C1 segment of cervical spinal cord (tissue), 14 donors: ENCODE measurements at regions not wholly inside any gene's neighbourhood (a gene's known extent, or its start where the extent isn't known, plus 50 kb on each side); places are given as distances from the start of the nearest gene placed in this dataset.

Source experiments
- DNase-seq, 14 donors: peaks; one replicate each; lab custom pipeline; 2025; lab: John Stamatoyannopoulos, UW

DNA sequence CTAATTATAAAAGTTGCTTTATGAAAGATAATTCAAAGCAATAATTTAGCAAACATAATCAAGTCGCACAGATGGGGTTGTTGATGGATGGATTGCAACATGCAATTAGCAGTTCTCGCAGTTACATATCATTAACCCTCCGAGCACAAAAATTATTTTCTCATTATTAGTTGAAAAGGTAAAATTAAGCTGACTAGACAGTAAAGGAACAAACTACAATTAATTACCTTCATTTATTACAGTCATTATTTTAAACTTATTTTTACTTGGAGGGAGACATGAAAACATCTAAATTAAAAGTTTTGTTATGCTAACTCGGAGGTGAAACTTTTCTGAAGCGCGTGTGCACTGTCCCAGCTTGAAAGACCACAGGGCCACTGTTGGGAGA lies 146.9 kb downstream of the PHETA1 start:
- no peak for DNase-seq

DNA sequence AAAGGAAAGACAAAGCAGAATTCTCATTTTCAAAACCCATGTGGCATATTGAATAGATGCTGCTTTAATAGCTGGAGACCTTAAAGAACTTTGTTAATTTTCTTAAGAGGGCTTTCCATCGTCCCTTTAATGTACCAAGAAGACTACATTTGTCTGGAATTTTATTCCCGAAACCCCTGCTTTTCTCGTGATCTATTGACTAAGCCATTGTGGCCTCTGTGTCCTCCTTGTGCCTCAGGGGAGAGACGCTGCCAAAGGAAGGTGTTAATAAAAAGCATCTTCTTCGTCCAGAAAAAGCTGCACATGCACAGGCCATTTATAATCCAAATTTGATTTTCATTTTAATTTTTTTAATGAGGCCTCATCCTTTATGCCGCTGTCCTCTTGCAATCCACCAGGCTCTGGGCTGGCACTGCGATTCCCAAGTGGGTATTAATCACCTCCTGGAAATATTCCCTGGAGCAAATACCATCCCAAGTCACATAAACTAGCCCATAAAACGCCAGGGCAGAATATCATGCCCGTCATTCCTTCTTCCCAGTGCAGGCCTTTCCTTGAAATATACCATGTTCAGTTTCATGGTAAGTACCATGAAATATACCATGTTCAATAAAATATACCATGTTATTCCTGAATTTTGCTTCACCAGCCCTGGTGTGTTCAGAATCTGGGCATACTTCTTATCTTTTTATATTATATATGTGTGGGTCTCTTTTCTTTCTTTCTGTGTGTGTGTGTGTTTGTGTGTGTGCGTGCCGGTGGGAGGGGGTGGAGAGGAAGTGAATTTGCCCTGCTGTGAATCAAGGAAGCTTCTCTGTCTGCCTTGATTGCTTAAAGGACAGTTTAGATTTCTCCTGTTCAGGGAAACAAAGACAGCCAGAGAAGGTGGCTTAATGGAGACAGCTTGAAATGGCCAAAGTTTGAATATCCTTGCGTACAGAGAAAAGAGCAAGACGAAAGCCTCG lies 147.6 kb downstream of the PHETA1 start:
- DNase-seq = no peak

DNA sequence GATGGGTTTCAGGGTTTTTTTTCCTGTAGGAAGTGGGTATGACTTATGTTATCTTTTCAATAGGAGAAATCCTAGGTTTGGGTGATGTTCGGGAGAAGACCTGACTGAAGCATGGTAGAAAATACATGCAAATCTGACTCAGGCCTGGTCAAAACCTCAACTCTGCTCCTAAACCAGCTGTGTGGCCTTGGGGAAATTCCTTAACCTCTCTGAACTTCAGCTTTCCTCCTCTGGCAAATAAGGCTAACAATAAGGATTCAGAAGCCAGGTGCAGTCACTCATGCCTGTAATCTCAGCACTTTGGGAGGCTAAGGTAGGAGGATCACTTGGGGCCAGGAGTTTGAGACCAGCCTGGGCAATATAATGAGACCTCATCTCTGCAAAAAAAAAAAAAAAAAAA lies 148.5 kb downstream of the PHETA1 start:
- DNase-seq = no peak

DNA sequence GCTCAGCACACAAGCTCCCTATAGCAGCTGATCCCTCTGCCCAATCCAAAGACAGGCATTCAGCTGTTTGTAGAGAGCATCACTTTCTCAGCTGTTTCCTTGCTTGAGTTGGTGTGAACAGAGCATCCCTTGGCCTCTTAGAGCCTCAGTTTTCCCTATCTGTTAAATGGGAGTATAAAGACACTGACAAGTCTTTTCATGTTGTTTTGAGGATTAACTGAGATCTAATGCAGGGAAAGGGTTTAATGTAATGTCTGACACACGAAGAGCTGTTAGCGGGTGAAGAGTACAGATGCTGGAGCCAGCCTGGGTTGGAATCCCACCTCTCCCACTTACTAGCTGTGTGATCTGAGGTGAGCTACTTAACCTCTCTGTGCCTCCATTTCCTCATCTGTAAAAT lies 149.5 kb downstream of the PHETA1 start:
- no peak for DNase-seq

DNA sequence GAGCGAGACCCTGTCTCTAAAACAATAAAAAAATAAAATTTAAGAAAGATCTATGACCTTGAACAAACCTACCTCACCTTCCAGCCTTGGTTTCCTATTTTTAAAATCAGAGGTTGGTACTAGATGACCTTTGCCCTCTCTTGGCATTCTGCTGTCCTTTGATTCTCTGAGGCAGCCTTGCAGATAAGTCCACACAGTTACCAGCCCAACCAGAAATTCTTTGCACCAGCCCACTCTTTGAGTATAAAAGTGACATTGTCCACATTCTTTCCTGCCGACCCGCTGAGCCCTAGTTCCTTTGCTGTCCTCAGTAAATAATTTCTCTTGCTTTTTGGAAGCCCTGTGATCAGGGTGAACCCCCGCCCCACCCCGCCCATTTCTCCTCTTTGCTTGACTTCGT lies 150.4 kb downstream of the PHETA1 start:
- DNase-seq = no peak

DNA sequence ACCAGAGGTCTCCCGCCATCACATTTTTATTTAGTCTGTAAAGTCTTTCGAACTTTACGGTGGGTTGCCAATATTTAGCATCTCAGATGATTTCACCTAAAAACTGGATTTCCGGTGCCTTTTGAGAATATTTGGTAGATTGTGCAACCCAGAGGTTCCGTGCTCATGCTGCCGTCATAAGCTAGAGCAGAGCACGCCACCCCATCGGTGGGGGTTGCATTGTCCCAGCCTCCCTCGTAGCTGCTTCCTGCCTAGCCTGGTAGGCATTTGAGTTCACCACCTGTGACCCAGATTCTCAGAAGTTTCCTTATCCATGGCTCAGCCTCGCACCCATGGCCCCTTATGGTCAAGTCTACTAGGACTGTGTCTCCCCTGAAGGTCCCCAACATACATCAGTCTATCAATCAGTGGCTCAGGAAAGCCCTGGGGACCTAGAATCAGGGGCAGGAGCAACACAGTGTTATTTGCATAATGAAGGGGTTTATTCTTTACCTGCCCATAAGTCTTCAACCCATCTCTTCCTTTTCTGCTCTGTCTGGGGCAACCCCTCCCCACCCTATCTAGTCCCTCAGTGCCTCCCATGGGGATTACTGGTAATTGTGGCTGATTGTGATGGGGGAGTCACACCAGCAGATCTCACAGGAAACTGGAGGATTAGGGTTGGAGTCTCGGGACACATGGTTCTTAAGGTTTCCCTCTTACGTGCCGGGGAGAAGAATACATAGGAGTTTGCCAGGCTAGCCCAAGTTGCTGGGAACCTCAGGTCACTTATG lies 152.3 kb downstream of the PHETA1 start:
- no peak for DNase-seq

DNA sequence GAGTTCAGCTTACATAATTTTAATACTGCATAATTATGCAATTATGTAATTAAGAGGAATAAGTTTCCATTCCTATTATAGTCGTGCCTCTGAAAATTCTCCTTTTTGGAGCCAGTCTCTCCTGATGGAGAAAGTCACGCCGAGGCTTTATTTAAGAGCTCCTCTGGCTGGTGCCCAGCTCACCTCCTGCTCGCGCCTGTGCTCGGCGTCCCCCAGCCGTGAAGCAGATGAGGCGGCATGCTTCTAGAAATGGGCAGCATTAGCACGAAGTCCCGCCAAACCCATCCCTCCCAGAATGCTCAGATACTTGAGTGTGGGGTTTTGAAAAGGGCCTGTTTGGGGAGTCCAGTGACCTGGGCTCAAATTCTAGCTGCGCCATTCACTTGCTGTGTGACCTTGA lies 153.0 kb downstream of the PHETA1 start:
- no peak for DNase-seq

DNA sequence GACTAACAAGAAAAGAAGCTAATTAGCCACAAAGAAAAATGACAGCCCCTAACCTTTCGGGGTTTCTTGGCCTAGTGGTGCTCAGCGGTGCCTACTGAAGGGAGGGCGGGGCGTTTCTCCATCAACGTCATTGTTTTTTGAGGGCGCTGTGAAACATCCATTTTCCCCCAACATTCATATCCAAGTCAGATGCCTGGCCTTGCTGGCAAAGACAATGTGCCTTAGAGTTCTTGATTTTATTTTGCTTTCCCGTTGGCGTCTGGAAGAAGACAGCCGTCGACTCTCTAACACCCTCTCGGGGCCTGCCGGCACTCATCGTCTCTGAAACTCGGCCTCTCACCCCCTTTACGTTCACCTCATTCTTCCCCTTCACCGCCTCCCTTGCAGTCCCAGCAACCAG lies 154.5 kb downstream of the PHETA1 start:
- DNase-seq = no peak

DNA sequence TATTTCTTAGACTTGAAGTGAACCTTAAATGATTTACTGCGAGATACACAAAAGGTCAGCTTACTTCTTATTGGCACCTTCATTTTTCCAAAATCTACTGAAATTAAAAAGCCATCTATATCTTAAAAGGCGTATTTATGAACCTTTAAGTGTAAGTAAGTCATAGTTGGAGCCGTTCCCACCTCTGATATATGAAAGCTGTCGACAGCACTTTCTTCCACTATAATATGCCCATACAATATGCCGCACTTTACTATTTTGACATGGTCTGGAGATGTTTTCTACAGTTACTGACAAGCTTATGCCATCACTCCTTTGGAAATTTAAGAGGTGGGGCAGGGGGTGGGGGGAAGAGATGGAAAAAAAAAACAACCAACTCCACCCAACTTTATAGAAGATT lies 155.3 kb downstream of the PHETA1 start:
- no peak for DNase-seq

DNA sequence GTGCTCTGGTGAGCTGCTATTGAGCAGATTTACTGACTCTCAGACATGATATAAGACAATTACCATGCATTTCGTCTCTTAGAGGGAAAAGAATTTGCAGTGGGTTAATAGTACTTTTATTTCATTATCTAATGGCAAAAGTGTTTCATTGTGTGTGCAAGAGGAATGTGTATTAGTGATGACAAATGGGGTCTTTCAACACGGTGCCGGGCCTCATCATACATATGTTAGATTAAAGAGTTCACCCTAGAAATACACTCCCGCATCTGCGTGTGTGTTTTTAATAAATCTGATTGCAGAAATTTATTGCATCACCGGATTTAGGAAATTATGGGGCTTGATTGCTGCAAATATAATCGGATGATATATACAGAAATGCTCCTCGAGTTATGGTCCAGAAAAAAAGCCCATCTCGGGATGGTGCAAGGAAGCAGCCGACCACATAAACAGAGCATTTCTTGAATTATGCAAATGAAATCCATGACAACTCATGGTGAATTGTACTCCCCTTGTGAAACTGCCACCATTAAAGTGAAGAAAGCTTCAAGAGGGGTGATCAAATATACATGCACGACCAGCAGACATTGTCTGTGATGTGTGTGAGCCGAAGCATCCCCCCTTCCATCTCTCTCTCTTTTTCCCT lies 156.0 kb downstream of the PHETA1 start:
- DNase-seq = no peak

DNA sequence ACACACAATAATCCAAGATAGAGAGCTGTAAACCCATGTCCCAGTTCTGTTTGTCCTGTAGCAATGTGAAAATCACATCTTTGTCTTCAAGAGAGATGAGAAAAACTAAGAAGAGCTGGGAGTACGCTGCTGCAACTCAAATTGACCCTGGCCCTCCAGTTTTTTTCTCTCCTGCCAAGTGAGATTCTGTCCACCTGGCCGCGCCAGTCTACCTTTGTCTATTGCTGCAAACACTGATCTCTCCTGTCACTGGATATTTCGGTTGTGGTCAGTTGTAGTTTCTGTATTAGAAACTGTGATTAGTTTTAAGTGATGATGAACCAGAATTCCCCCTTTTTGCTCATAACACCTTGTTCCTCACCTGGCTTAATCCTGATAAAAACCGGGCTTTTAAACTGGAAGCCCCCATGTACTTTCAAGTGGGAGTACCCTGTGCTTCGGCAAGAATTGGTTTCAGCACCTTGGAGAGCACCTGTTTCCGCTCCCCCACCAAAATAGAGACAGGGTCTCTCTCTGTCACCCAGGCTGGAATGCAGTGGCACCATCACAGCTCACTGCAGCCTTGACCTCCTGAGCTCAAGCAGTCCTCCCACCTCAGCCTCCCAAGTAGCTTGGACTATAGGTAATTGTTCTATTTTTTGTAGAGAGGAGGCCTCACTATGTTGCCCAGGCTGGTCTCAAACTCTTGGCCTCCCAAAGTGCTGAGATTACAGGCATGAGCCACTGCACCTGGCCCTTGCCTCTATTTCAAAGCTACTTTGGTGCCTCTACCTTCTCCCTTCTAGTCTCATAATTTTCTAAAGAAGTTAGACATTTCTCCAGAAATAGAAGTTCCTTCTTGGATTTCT lies 156.8 kb downstream of the PHETA1 start:
- DNase-seq = no peak

DNA sequence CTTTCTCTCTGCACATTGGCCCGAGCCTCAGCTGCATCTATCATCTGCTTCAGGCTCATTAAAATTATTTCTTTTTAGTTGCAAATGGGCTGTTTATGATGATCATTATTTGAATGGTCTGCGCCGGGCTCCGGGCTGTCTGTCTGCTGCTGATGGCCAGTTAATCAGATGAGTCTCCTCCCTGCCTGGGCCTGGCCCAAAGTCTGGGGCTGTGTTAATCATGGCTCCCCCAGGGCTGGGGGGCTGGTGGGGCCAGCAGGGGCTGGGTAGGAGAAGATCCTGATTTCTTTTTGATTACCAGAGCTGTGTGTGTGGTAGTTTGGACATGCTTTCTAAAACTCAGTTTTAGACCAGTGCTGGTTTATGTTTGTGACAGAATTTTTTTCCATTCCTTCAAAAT lies 159.1 kb downstream of the PHETA1 start:
- DNase-seq = no peak

DNA sequence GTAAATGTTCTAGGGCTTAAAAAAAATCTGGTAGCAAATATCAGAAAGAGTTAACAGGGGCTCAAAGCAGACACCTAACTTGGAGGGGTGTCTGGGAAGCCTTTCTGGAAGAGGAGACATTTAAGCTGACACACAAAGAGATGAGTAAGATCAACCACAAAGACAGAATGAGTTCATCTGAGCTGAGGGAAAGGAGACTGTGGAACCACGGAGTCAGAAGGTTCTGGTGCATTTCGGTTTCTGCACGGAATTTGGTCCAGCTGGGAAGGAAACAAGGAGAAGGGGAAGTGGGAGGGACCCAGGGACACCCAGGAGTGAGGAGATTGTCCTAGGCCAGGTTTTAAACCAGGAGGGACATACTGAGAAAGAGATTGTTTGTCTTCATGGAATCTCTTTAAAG lies 161.1 kb downstream of the PHETA1 start:
- DNase-seq = no peak

DNA sequence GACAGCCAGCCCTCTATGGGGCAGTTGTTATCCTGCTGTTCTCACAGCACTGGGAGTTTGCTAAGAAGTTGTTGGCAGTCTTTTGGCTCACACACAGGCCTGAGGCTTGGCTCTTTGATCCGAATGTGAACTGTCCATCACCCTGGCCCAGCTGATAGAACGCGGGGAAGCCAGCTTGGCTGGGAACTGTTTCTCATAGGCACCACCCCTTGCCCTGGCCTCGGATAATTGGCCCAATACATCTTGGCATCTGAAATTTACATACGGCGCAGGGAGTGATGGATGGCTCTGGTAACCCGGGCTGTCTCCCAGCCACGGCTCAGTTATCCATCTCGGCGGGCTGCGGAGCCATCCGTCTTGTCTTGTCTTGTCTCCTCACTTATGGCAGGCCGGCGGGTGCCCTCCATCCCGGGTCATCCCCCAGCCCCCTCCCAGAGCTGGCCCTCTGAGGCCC lies 164.1 kb downstream of the PHETA1 start:
- no peak for DNase-seq

DNA sequence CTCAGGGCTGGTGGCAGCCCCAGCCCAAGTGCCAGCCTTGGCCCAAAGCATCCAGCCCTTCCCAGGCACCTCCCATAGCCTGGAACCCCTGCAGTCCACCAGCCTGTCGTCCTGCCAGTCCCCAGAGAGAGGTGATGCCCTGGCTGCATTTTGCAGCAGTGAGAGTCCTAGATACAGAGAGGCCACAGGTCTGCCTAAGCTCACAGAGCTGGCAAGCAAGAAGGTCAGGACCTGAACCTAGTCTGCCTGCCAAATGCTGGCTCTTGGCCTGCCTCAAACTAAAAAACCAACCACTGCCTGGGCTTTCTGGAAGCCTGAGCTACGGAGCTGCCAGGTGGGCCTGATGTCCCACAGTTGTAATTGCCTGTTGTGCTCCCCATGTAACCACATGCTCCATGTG lies 164.9 kb downstream of the PHETA1 start:
- DNase-seq = no peak

DNA sequence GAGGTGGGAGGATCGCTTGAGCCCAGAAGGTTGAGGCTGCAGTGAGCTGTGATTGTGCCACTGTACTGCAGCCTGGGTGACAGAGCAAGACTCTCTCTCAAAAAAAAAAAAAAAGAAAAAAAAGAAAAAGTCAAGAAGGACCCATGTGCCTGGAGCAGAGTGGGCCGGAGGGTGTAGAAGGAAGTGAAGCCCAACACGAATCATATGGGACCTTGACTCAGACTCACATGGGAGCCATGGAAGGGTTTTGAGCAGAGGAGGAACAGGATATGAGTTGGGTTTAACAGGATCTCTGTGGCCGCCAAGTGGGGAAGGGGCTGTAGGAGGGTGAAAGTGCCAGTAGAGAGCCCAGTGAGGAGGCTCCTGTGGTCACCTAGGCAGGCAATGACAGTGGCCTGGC lies 165.4 kb downstream of the PHETA1 start:
- DNase-seq = no peak

DNA sequence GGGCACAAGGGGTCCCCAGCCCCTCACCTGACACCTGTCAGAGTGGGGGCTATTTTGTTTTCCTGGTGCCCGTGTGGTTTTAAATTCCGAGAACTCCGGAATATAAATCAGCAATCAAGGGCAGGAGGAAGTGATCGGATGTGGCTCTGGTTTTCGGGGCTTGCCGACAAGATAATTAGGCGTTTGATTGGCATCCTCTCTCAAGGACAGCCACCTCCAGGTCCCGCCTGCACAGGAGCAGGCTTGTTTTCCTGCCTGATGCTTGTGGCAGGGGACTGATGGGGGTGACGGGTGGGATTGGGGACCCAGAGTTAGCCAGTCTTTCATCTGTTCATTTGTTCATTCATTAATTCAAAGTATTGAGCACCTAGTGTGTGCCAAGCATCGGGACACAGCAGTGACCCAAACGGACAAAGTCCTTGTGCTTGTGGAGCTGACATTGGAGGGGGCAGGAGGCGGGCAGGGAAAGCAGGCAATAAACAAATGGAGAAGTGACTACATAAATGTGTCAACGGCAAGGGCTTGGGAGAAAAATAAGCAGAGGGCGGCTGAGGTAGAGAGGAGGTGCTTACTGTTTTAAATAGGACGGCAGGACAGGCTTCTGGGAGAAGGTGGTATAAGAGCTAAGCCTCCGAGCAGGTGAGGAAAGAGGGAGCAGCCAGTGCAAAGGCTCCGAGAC lies 166.5 kb downstream of the PHETA1 start:
- DNase-seq = no peak

DNA sequence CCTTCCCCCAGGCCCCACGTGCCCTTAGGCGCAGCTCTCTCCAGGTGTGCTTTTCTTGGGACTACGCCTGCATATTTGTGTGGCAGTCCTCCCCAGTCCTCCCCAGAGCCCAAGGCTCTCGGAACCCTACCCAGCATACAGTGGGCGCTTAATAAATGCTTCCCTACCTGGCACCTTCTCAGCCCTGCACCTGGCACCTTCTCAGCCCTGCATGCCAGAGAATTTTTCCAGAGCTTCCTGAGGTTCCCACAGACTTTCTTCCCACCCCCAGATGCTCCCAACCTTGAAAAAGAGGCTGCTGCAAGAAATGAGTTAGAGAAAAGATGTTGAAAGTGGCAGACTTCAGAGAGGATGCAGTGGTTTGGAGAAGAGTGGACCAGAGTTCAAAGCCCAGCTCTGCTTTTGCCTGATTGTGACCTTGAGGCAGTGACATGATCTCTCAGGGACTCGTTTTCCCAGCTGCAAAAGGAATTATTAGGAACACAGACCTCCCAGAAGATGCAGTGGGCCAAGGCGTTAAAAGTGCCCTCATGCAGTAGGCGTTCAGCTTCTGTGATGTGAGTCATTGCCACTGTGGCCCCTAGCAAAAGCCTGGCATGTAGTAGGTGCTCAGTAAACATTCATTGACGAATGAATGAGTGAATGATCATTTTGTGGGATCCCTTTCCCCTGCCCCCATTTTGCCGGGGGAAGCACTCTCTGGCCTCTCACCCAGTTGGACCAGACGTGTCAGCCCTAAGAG lies 167.2 kb downstream of the PHETA1 start:
- no peak for DNase-seq

DNA sequence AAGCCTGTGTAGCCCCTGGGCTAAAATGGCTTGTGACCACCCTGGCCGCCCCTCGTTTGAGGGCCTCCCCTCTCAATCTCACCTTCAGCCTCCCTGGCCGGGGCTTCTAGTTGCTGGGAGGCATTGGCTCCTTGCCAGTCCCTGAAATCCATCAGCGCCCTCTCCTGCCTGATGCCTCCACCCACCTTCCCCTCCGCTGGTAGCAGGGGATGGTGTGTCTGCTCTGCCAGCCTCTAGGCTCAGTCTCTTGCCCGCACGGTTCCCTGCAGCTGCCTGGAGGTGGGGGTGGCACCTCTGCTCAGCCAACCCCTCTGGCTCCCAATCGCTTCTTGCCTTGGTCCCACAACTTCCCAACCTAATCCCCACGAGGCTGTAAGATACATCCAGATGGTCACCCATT lies 167.9 kb downstream of the PHETA1 start:
- no peak for DNase-seq

DNA sequence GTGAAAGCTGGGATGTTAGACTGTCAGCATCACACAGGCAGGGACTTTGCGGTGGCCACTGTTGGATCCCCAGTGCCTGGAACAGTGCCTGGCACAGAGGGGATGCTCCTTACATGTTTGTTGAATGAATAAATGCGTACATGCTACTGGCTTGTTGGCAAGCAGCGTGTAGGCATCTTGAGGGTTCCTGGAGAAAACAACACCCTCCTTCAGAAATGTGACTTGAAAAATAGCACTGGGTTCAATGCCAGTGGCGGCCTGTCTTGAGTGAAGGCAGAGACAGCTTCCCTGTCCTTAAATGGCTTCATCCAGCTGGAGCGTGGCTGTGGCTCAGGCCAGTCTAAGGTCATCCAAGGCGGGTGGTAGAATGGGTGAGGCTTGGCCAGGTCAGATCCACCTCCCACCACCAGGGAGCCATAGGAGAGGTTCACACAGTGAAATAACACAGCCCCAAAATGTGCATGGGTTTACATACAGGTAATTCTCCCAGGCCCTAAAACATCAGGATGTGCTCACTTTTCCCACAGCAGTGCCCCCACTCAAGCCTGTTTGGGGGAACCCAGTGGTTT lies 171.4 kb downstream of the PHETA1 start:
- DNase-seq = no peak
